ENCODE measurements at regions not wholly inside any gene's neighbourhood (a gene's known extent, or its start where the extent isn't known, plus 50 kb on each side); places are given as distances from the start of the nearest gene placed in this dataset.
A peak's percentile ranks its signal among the peaks of the same experiment; 100 is the strongest.

DNA sequence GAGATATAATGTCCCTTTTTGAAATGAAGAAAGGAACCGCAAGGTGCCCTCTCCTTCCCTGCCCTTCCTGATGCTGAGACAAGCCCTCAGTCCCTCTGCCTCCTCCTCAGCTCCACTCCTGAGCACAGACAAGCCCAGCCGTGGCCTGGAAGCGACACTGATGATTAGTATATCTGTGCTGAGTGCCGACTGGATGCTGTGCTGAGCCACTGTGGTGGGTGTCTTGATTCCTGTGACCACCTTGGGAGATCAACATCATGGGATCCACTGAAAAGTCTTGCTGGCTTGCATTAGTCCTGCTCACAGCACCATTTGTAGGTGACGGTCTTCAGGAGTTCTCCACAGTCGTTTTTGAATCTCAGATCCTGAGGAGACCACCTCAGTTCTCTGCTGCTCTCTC is 59.5 kb upstream of the HGFAC start:
- DNase-seq (no peak), ATAC-seq (no peak)
- WGBS, 4 donors = 88 to 90% (median 89%) methylated on average over 6 of the region's 6 CpGs
- TF ChIP-seq POLR2A (IDR thresholded peaks at IDR 0.05) (no peak), CTCF (IDR thresholded peaks at IDR 0.05) (no peak)
- no peaks in the 10 kb centered on the region for H3K27me3 ChIP-seq
- peaks cover 0 to 11% (median 0%) of the 10 kb centered on the region in 12 donors for H3K9me3 ChIP-seq
- no peak overlapping the region for H3K4me3 ChIP-seq
- no peaks in the 10 kb centered on the region for H3K36me3 ChIP-seq
- peaks cover 0 to 29% (median 15%) of the 10 kb centered on the region in 12 donors for H3K4me1 ChIP-seq
- no peak overlapping the region for H3K27ac ChIP-seq
- intact Hi-C loops (cut with DNase I) = no loop called here

DNA sequence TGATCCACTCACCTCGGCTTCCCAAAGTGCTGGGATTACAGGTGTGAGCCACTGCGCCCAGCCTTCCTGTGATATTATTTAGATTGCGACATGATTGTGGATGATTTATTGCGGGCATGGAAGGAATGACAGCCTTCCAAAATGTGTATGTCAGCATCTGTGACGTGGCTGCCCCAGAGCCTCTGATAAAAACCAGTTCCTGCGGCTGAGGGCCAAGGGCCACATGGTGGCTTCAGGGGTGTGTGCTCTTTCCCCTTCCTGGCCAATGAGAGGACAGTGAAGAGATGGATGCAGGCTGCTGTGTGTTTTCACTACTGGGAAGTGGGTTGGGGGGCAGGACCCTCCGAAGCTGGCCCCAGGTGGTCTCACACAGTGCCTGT is 57.4 kb upstream of the HGFAC start:
- peaks cover 0 to 48% (median 29%) of the 10 kb centered on the region in 12 donors for H3K4me1 ChIP-seq
- peak overlapping the region in 4 of 12 donors; percentile 24 to 97 (median 76) for H3K27ac ChIP-seq
- H3K36me3 ChIP-seq = no peaks in the 10 kb centered on the region
- WGBS, 4 donors = 68 to 84% (median 72%) methylated on average over 7 of the region's 7 CpGs
- peak overlapping the region in 3 of 12 donors; percentile 37 to 58 (median 41) for H3K4me3 ChIP-seq
- peaks cover 0 to 11% (median 0%) of the 10 kb centered on the region in 12 donors for H3K9me3 ChIP-seq
- intact Hi-C loops (cut with DNase I) = no loop called here
- no peak for ATAC-seq
- TF ChIP-seq CTCF (IDR thresholded peaks at IDR 0.05) (no peak), POLR2A (IDR thresholded peaks at IDR 0.05) (no peak)
- no peak for DNase-seq
- no peaks in the 10 kb centered on the region for H3K27me3 ChIP-seq

DNA sequence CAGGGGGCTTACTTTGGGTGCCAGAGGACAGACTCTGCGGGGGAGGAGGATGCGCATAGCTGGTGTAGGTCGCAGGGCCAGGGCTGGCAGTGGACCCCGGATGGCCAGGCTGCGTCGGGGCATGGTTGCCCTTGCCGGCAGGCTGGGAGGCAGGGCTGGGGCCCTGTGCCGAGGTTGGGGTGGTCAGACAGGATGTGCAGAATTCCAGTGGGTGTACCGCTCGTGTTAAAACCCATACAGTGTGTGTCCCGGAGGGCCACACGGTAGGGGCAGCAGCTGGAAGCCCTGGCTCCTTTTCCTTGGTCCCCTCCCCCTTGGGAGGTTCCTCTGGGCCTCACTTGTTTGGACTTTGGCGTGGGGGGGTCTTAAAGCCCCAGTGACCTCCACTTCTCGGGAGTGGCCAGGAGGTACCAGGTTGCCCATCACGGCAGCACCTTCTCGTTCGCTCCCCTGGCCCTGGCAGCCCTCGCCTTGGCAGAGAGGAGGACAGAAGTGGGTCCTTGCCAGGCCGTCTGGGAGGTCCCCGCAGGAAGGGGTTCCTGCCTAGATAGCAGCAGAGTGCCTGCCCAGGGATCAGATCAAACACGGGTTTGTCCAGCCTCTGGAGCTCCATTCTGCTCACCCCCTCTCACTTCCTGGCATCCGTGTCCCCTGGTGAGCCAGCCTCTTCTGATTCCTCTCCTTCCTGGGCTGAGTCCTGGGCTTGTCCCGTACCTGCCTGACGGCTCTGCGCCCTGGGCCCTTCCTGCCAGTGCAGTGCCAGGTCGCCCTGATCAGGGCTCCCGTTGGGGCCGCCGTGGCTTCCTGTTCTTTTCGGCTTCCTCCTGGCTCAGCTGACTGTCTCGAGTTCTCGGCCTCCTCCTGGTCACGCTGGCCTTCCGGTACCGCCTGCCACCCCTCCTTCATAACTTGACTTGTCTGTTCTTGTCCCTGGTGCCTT is 56.7 kb upstream of the HGFAC start:
- peak; percentile 63 to 81 (median 67) for DNase-seq
- Histone ChIP-seq H3K4me1 (peaks cover 0 to 55% (median 33%) of the 10 kb centered on the region in 12 donors), H3K27ac (peak overlapping the region; percentile 24 to 97 (median 64)), H3K27me3 (no peaks in the 10 kb centered on the region), H3K9me3 (peaks cover 0 to 8% (median 0%) of the 10 kb centered on the region in 12 donors), H3K4me3 (peak overlapping the region in 11 of 12 donors; percentile 8 to 58 (median 35)), H3K36me3 (no peaks in the 10 kb centered on the region)
- peak in 3 of 4 donors; percentile 39 to 62 (median 61) for ATAC-seq
- TF ChIP-seq POLR2A (IDR thresholded peaks at IDR 0.05) = no peak
- no peak for TF ChIP-seq CTCF (IDR thresholded peaks at IDR 0.05)
- intact Hi-C loops (cut with DNase I) = loop anchor here in 1 of 10 donors (5.0 kb wide), 1 partner anchor 38 kb away; no protein-coding TSS in a partner anchor
- WGBS, 4 donors = 60 to 66% (median 63%) methylated on average over 34 to 35 of the region's 35 CpGs

All from heart left ventricle (tissue), 16 donors.